GM12892 (cell line): ENCODE measurements at regions not wholly inside any gene's neighbourhood (a gene's known extent, or its start where the extent isn't known, plus 50 kb on each side); places are given as distances from the start of the nearest gene placed in this dataset.

Experiments used
- POLR2A ChIP-seq: IDR thresholded peaks from 2 replicates; pipeline ENCODE4 v1.6.1; 2011; ENCODE audit warnings: low read depth, low read length, control low read depth
- POLR2AphosphoS5 ChIP-seq: IDR thresholded peaks from 2 replicates; pipeline ENCODE4 v1.6.1; 2011; ENCODE audit warnings: low read depth, low read length, control low read depth
- TAF1 ChIP-seq: IDR thresholded peaks from 2 replicates; pipeline ENCODE4 v1.6.1; 2011; ENCODE audit warnings: low read depth, mild to moderate bottlenecking, control low read depth, low read length, borderline replicate concordance

GRCh38 chr10:52532650-52533290 is 218.7 kb downstream of the DKK1 start:
- no peak for TF ChIP-seq POLR2A
- no peak for TF ChIP-seq POLR2AphosphoS5
- no peak for TF ChIP-seq TAF1
